HG03520 (cell line): ENCODE measurements at regions not wholly inside any gene's neighbourhood (a gene's known extent, or its start where the extent isn't known, plus 50 kb on each side); places are given as distances from the start of the nearest gene placed in this dataset.
A peak's percentile ranks its signal among the peaks of the same experiment; 100 is the strongest.
"Not testable (repeated sequence)": the region's sequence is repeated elsewhere in the genome, so short reads cannot be mapped to it uniquely, and the experiment has no call there.

Experiments
- ATAC-seq: cut with Tn5 transposase; IDR thresholded peaks from one replicate; pipeline ENCODE4 v1.9.1; 2021; ENCODE audit warnings: mild to moderate bottlenecking, moderate library complexity; ENCODE audit not compliant: unreplicated experiment

GRCh38 chr2:59761966-59762365 lies 791.5 kb downstream of the BCL11A start:
- no peak for ATAC-seq

DNA sequence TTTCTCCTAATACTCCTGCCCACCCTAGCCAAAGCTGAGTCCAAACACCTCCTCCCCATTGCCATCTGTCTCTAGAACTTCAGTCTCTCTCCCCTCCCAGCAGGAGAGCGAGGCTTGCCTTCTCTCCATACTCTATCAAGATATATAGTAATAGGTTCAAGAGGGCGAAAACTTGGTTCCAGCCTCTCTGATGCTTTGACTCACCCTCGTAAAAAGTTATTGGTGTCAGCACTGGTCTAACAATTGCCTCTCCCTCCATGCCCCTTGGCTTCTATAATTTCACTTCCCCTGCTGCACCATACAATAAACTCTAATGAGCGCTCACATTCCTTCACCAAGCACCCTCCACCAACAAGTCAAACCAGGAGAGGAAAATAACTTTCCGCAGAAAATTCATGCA lies 797.3 kb downstream of the BCL11A start:
- ATAC-seq: no peak

- no peak for ATAC-seq
Observed at GRCh38 chr2:59754011-59754735, 799.3 kb downstream of the BCL11A start.

DNA sequence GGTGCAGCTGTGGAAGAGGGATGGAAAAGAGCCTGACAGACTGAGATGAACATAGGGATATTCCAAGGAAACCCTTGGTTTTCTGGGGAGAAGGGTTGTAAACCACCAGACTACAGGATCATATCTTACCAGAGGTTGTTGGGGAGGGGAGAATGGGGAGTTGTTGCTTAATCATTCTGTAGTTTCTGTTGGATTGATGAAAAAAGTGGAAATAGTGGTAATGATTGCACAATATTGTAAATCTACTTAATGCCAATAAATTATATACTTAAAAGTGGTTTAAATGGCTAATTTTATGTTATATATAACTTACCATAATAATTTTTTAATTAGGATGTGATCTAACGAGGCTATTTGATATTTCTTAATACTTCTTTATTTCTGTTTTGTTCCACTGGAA lies 800.9 kb downstream of the BCL11A start:
- ATAC-seq: no peak

DNA sequence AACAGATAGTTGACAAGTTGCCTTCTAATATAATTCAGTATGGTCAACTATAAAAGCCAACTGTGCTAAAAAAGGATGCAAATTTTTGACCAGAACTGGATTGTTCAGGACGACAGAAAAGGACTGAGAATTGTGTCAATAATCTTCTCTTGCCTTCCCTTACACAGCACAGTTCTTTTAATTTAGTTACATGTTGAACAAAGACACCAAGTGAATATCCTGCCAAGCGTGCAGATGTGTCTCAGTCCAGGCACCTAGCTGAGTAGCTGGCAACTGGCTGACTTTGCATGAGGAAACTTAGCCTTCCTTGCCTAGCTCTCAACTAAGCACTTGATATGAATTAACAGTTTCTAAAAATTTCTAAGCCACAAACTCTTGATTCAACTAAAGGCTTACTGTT lies 801.4 kb downstream of the BCL11A start:
- ATAC-seq: no peak

- ATAC-seq: not testable (repeated sequence)
Observed at GRCh38 chr2:59751214-59751613, 802.2 kb downstream of the BCL11A start.

- no peak for ATAC-seq
Observed at GRCh38 chr2:59746291-59746690, 807.2 kb downstream of the BCL11A start.

- no peak for ATAC-seq
Observed at GRCh38 chr2:59745085-59745484, 808.4 kb downstream of the BCL11A start.

GRCh38 chr2:59744436-59744835 lies 809.0 kb downstream of the BCL11A start:
- ATAC-seq: no peak

- ATAC-seq: no peak
Observed at GRCh38 chr2:59741840-59742239, 811.6 kb downstream of the BCL11A start.

- ATAC-seq: no peak
Observed at GRCh38 chr2:59739166-59739565, 814.3 kb downstream of the BCL11A start.

DNA sequence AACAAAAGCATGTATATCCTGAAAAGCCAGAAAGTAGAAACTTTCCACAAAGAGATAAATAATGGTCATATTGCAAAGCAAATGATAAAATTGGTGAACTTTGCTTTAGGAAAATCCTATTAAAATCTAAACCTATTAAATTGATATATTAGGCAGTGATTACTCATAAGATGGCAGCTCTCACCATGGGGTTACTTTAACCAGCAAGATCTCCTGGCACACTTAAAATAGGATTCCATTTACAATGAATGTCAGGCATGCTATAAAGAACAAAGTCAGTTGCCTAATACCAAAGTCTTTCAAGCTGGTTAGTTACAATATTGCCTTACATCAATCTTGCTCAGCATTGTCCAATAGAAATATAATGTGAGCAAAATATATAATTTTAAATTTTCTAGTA lies 816.2 kb downstream of the BCL11A start:
- no peak for ATAC-seq

GRCh38 chr2:59734743-59735142 lies 818.7 kb downstream of the BCL11A start:
- ATAC-seq: no peak

- ATAC-seq: no peak
Observed at GRCh38 chr2:59733970-59734369, 819.5 kb downstream of the BCL11A start.

DNA sequence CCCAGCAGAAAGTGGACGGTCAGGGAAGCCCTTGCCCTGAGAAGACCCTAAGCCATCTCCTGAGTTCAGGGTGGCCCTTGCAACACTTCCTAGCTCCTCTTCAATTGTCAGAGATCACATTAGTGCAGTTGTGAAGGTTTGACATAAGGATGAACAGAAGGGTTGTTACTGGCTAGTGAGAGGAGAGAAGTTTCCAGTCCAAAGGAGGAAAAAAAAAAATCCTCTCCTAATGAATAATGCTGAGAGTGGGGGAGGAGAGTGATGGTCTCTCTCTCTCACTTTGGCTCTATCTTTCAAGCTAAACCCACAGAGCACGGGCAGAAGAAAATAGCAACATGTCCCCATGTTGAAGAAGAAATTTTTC lies 819.9 kb downstream of the BCL11A start:
- no peak for ATAC-seq

DNA sequence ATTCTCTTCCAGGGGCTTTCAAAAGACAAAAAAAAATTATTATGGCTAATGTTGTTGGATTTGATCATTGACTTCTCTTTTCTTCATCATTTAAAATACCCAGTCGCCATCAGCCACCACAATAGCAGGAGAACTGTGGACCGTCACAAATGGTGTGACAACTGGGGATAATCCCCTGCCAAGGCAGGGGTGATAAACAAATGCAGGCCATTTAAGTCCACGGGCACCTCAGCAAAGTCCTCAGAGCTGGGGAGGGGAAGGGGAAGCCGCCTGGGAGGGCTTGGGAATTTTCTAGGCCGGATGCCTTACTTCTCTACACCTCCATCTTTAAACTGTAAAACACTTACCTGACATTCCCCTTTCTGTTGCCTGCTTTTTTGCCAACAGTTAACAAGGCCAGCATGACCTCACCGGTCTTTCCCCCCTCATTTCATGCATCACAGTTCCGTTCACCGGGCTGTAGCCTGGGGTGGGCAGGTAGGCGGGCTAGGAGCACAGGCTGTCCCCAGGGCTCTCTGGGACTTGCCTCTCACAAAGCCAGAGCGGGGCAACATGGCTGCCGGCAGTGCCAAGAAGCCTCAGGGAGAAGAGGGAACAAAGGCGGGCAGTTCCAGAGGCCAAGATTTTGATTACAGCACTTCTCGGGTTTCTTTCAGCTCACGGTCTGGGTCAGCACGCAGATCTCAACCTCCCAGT lies 820.4 kb downstream of the BCL11A start:
- no peak for ATAC-seq

DNA sequence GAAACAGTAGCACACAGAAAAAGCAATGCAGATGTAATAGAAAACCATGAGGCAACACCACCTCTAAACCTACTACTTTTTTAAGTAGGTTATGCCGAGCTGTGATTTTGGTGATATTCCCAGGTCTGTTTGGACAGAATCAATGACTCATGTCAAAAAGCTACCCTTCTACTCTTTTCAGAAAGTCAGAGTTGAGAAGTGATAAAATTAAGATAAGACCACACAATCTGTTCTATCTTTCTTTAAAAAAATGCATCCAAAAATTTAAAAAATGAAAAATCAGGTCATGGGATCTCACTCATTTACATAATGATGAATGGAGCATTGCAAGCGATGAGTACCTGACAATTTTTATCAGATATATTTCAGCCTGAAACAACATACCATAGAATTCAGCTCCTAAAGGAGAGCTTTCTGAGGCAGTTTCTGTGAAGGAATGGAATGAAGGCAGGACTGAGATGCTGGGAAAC lies 826.3 kb downstream of the BCL11A start:
- no peak for ATAC-seq

DNA sequence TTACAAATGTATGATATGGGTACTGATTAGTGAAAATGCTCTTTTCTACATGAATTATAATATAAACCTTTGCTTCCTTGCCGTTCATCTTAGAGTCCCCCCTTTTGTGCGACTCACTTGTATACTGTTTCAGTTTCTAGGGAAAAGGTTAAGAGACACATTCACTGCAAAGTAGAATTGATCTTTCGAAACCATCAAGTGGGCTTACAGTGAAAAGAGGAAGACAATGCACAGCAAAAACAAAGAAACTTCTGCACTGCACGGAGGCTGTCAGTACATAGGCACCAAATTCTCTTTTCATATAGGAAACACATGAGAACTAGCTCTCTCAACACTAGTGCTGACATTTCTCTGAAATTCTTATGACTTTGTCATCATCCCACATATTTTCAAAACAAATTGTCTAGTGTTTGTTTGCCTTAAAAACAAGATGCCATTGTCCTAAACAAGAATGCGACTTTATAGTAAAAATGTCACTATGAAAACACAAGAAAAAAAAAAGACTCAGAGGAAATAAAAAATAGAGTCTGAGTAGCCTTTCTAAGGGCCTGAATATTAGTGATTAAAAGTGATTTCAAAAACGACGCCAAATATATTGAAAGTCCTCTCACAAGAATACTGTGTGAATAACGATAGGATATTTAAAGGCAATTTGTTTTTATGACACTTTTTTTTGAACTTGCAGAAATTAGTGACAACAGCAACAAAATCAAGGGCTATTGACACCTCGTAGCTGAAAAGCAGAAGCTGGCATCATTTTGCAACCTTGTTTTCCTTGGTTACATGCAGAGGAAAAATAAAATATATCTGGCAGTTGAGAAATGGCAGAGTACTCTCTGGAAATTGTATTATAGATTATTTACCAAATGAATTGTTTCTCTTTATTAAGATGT lies 827.0 kb downstream of the BCL11A start:
- peak; percentile 50 for ATAC-seq

DNA sequence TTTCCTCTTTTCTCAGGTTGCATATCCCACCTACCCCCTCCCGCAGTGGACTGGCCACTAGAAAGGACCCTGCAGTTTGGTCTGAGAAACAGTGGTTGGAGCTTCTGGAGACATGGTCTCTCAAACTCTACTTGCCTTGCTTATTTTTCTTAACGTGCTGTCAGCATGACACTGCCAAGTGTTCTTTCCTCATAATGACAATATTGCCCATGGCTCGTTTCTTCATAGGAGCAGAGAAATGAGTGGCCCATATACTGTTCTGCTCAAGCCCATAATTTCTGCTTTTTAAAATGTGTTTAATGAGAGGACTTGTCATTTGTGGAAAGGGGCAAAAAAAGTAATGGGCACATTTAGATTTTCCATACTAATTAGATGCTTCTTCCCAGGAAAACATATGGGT lies 828.7 kb downstream of the BCL11A start:
- no peak for ATAC-seq

DNA sequence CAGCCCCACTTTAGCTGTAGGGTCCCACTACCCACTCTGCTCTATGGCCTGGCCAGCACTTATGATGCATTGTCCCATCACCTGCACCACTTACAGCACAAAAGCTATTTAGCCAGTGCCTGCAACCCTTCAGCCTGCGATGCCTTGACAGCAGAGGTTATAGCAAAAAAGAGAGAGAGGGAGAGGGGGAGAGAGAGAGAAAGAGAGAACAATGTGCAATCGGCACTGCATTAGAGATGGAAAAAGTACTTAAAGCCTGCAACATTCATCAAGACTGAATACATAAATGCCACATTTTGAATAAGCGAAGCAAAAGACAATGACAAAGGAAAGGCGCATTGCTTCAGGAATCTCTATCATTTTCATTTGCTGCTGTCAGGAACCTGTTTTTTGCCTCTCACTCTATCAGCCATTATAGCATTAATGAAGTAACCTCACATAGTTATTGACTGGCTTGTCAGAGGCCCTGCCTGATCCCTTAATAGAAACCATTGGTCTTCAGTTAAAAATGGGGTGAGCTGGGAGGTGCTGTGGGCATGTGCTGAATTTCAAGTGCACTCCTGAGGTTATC lies 833.1 kb downstream of the BCL11A start:
- ATAC-seq: no peak

GRCh38 chr2:59713577-59713976 lies 839.9 kb downstream of the BCL11A start:
- no peak for ATAC-seq
